Nephron progenitor cell (in vitro differentiated cells): ENCODE measurements at regions not wholly inside any gene's neighbourhood (a gene's known extent, or its start where the extent isn't known, plus 50 kb on each side); places are given as distances from the start of the nearest gene placed in this dataset.
A peak's percentile ranks its signal among the peaks of the same experiment; 100 is the strongest.

Experiments
- DNase-seq: peaks from one replicate; pipeline ENCODE4 v3.0.0; 2021
- H3K27ac Mint-ChIP-seq: 2 replicates; pipeline ENCODE4 v1.8.0; 2021; ENCODE audit warnings: mild to moderate bottlenecking, moderate library complexity, mixed read lengths
- H3K27me3 Mint-ChIP-seq: 2 replicates; pipeline ENCODE4 v1.8.0; 2021; ENCODE audit warnings: mild to moderate bottlenecking, low read depth, mixed read lengths; ENCODE audit not compliant: poor library complexity
- H3K36me3 Mint-ChIP-seq: 2 replicates; pipeline ENCODE4 v1.8.0; 2021; ENCODE audit warnings: low read depth, mixed read lengths
- H3K4me1 Mint-ChIP-seq: 2 replicates; pipeline ENCODE4 v1.8.0; 2021; ENCODE audit warnings: mixed read lengths
- H3K4me3 Mint-ChIP-seq: 2 replicates; pipeline ENCODE4 v1.8.0; 2021; ENCODE audit warnings: mild to moderate bottlenecking, moderate library complexity, mixed read lengths
- H3K9me3 Mint-ChIP-seq: 2 replicates; pipeline ENCODE4 v1.8.0; 2021; ENCODE audit warnings: mild to moderate bottlenecking, moderate library complexity, mixed read lengths
- CTCF ChIP-seq: fragments of 200-600 bp; sonication (generic); IDR thresholded peaks from 2 replicates; pipeline ENCODE4 v1.5.0; 2021; ENCODE audit warnings: antibody characterized with exemption

- Mint-ChIP-seq H3K9me3 (no peaks in the 10 kb centered on the region), H3K27ac (no peak overlapping the region), H3K27me3 (no peaks in the 10 kb centered on the region), H3K4me1 (peaks cover 16% of the 10 kb centered on the region), H3K36me3 (no peaks in the 10 kb centered on the region), H3K4me3 (peak overlapping the region; percentile 22)
- TF ChIP-seq CTCF = peak; percentile 69
- no peak for DNase-seq
Observed at GRCh38 chrX:30504309-30504708, 73.3 kb downstream of the TASL start.

GRCh38 chrX:30495468-30495867 is 82.1 kb downstream of the TASL start:
- no peak overlapping the region for H3K27ac Mint-ChIP-seq
- no peak overlapping the region for H3K4me3 Mint-ChIP-seq
- H3K9me3 Mint-ChIP-seq = no peaks in the 10 kb centered on the region
- no peak for TF ChIP-seq CTCF
- H3K36me3 Mint-ChIP-seq = no peaks in the 10 kb centered on the region
- peaks cover 2% of the 10 kb centered on the region for H3K27me3 Mint-ChIP-seq
- peaks cover 11% of the 10 kb centered on the region for H3K4me1 Mint-ChIP-seq
- DNase-seq = no peak

- Mint-ChIP-seq H3K36me3 (no peaks in the 10 kb centered on the region), H3K9me3 (no peaks in the 10 kb centered on the region), H3K4me3 (no peak overlapping the region), H3K27me3 (peaks cover 2% of the 10 kb centered on the region), H3K4me1 (peaks cover 4% of the 10 kb centered on the region), H3K27ac (no peak overlapping the region)
- TF ChIP-seq CTCF = no peak
- no peak for DNase-seq
Observed at GRCh38 chrX:30493348-30493747, 84.2 kb downstream of the TASL start.

GRCh38 chrX:30489323-30489722 is 88.2 kb downstream of the TASL start:
- H3K27me3 Mint-ChIP-seq = peaks cover 3% of the 10 kb centered on the region
- no peak for TF ChIP-seq CTCF
- peaks cover 11% of the 10 kb centered on the region for H3K9me3 Mint-ChIP-seq
- no peak for DNase-seq
- no peaks in the 10 kb centered on the region for H3K36me3 Mint-ChIP-seq
- H3K27ac Mint-ChIP-seq = no peak overlapping the region
- peaks cover 2% of the 10 kb centered on the region for H3K4me1 Mint-ChIP-seq
- no peak overlapping the region for H3K4me3 Mint-ChIP-seq

GRCh38 chrX:30488092-30488491 is 89.5 kb downstream of the TASL start:
- DNase-seq = no peak
- Mint-ChIP-seq H3K9me3 (peaks cover 11% of the 10 kb centered on the region), H3K27ac (no peak overlapping the region), H3K4me1 (peaks cover 12% of the 10 kb centered on the region), H3K4me3 (no peak overlapping the region), H3K27me3 (peaks cover 3% of the 10 kb centered on the region), H3K36me3 (no peaks in the 10 kb centered on the region)
- peak; percentile 30 for TF ChIP-seq CTCF

GRCh38 chrX:30483996-30484395 is 93.6 kb downstream of the TASL start:
- TF ChIP-seq CTCF = no peak
- Mint-ChIP-seq H3K4me1 (peaks cover 20% of the 10 kb centered on the region), H3K27me3 (peaks cover 3% of the 10 kb centered on the region), H3K4me3 (no peak overlapping the region), H3K36me3 (no peaks in the 10 kb centered on the region), H3K9me3 (peaks cover 11% of the 10 kb centered on the region), H3K27ac (no peak overlapping the region)
- DNase-seq = no peak
